Activated CD4-positive, alpha-beta T cell treated with anti-CD3 and anti-CD28 coated beads, Interleukin-2, amount 50 U/mL, for 1 hour (primary cell): ENCODE measurements at regions not wholly inside any gene's neighbourhood (a gene's known extent, or its start where the extent isn't known, plus 50 kb on each side); places are given as distances from the start of the nearest gene placed in this dataset.

Experiments used
- DNase-seq: peaks from one replicate; pipeline ENCODE4 v3.0.0-alpha.2; 2020

DNA sequence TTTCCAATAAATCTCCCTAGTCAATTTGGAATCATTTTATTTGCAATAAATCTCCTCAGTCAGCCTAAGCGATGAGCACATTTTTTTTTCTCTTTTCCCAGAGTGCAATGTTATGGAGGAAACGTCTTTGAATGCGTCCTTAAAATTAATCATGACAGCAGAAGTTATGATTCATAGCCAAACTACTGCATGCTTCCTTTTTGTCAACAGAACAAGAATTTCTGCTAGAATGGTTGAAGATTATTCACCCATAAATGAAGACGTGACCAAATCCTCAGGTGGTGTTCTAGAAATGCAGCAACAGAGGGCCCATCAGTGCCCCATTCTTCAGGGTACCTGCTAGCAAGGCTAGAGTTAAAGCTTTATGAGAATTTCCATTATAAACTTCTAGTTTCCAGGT, 407.9 kb upstream of the PKN2 start:
- no peak for DNase-seq

GRCh38 chr1:88284066-88284465, 400.0 kb upstream of the PKN2 start:
- DNase-seq, result no peak

DNA sequence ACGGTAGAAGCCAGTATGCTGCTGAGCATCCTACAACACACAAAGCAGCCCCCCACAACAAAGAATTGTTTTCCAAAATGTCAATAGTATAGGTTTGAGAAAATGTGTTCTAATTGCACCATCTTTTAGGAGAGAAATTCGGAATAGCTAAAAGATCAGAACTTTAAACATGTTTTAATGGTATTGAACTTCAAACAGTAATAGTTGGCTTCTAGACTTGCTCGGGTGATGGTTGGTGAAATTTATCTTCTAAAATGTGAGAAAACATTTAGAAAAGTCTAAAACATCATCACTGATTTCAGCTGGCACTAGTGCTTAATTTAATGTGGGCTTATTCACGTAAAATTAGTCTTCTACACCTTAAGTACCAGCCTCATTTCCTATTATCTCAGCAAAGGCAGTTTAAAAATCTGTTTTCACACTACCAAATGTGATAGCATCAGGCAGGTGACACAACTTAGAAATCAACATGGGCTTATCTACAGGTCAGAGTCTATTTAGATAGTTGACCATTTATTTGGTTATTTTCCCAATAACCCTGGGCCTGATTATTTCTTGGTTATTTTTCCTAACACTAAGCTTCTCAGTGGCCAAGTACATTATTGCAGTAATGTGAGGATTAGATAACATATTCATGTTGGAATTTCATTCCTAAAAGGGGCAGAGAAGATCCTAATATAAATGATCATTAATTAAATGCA, 399.3 kb upstream of the PKN2 start:
- DNase-seq, result no peak

DNA sequence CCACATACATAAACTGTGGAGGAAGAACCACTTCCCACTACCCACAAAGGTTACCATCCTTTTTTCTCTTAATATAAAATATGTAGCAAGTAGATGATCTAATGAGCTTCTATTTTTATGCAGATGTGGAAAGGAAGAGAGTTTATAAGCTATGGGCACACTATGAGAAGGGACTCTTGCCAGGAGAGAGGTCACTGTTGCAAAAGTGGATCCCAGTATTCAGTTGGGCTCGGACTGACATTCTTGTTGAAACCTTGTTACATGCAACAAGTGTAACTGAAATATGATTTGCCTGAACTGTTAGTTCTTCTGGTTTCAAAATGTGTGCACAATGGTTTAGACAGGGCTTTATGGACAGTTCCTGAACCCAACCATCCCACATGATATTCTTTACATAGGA, 397.4 kb upstream of the PKN2 start:
- no peak for DNase-seq

DNA sequence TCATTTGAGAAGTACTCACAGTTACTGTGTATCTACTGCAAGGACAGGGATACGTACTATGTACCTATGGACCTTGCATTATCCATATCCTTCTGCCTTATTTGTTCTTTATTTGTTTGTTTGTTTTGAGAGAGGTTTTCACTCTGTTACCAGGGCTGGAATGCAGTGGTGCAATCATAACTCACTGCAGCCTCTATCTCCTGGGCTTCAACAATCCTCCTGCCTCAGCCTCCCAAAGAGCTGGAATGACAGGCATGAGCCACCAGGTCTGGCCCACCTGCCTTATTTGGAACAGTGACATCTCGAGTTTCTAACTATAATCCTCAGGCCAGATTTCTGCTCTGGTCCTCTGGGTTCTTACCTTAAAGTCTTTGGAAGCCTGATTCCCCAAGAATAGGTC, 395.5 kb upstream of the PKN2 start:
- no peak for DNase-seq

GRCh38 chr1:88289401-88290102, 394.5 kb upstream of the PKN2 start:
- no peak for DNase-seq

DNA sequence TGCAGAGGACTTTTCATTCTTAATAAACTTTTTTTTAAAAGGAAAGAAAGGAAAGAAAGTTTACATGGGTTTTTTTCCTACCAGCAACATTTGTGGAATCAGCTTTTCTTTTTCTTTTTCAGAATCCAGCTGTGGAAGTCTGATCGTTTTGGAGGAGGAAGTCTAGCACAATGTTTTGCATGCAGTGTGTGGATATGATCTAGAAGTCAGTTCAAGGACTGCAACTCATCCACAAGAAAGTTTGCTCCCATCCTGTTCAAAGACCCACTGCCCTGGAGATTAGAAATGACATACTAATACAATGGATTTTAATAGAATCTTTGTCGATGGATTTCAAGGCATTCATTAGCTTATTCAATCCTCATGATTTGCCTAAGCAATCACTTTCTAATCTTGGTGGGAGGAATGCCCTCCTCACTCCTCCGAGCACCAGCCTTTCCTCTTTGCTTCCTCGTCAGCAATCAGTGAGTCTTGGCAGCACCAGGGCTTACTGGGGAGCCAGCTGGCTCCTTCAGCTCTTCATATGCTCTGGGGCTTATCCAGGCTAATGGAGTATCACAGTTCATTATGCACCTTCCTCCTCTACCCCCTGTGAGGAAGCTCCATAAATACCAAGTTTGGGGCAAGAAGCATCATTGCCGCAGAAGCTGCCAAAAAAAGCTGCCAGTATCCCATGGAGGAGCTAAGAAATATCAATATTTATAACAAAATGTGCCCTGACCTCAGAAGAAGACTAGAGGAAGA, 392.3 kb upstream of the PKN2 start:
- DNase-seq, result no peak

- DNase-seq, result no peak
These were observed 390.3 kb upstream of the PKN2 start for GRCh38 chr1:88293691-88294190.

GRCh38 chr1:88296227-88296626, 387.8 kb upstream of the PKN2 start:
- no peak for DNase-seq

DNA sequence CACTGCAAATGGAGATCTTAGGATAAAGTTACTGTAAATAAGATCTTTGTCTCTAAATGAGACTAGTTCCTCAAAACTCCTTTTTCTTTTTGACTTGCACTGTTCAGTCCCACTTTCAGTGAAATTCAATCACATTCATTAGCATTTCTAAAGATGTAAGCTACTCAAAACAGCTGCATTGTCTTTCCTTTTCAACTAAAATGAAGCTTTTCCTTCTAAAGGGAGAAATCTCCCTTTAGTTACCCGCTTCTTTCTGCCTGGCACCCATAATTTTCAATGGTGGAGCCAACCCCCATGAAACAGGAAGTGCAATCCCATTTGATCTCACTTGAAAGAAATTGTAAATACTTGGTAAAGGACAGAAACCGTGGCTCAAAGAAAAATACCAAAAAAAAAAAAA, 387.4 kb upstream of the PKN2 start:
- DNase-seq, result no peak

GRCh38 chr1:88298506-88298905, 385.6 kb upstream of the PKN2 start:
- no peak for DNase-seq

DNA sequence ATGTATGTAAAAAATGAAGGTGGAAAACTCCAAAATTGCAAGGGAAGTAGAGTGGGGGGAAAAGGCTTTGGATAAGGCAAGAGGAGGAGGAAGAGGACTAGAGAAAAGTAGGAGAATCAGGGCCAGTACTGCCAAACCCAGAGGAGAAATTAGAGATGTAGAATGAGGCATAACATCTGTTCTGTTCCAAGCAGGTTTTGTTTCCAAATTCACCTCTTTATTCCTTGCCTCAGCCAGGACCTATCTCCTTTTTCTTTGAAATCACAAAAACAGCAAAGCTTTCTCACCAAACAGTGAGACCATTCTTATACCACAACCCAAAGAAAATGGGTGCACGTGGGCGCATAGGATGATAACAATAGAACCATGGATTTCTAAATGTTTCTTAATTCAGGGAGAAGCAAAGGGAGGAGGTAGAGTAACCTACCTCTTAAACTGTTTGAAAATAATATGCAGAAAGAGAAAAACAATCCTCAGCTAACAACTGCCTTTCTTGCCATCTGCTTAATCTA, 383.3 kb upstream of the PKN2 start:
- no peak for DNase-seq

GRCh38 chr1:88302843-88303486, 381.1 kb upstream of the PKN2 start:
- no peak for DNase-seq

GRCh38 chr1:88311265-88311664, 372.8 kb upstream of the PKN2 start:
- no peak for DNase-seq

- DNase-seq, result no peak
These were observed 372.2 kb upstream of the PKN2 start for GRCh38 chr1:88311907-88312306.

DNA sequence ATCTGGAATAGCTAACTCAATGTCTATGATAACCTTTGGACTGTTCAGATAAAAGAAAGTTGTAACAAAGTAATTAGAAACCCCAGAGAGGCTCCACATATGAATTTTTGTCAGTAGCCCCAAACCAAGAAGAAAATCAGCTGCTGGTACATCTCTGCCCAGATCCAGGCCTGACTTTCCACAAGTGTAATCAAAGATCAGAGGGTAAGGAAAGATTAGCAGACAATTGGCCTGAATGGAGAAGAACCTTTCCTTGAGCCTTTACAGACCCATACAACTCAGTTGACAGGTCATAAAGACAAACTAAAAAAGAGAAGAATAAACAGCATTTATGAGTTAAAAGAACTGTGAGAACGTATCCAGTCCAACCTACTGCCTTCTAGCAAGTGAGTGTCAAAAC, 366.7 kb upstream of the PKN2 start:
- DNase-seq, result no peak

DNA sequence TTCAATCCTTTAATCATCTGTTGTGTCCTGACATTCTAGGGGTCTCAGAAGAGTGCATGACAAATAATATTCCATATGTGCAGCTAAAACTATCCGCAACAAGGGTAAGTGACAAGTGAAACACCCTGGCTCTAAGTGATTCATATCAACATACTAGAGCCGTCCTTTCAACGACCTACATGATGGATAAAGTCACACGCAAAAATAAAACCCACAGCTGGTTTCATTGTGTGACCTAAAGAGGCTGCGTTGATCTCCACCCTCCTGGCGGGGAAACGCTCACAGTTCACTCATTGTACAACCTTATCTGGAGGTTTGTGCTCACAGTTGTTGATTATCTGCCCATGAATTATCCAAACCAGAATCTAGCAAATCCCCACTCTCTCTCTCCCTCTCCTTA, 365.3 kb upstream of the PKN2 start:
- no peak for DNase-seq

DNA sequence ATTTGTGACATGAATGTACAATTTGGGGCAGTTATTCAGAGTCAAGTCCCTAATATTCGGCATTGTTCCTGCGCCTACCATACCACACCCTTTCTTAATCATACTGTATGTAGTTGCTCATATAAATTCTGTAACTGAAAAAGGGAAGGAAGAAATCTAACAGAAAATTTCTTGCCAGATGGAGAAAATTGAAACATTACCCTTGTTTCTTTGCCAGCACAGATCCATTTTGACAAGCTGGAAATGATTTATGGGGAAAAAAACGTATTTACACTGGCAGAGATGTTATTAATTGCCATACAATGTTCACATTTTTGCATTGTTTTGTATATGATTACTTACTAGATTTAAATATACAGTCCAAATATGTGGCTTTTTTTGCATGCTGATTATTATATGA, 363.8 kb upstream of the PKN2 start:
- no peak for DNase-seq

GRCh38 chr1:88321706-88322105, 362.4 kb upstream of the PKN2 start:
- no peak for DNase-seq

DNA sequence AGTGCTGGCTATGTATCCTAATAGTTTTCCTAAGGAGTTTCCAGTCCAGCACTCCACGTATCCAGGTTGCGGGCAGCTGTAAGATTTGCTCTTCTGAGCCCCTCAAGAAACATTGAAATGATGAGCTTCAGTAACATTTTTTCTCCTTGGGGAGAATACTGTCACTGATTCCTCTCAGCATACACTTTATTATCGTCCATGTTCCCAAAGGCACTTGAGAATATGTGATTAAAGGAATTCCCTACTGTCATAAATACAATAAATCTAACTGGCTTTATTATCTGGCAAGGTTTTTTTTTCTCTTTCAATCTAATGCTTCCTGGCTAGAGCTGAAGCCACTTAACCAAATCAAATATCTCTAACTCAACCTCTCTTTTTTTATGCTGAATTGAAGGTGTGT, 359.2 kb upstream of the PKN2 start:
- DNase-seq, result no peak

- DNase-seq, result no peak
These were observed 356.4 kb upstream of the PKN2 start for GRCh38 chr1:88327391-88328267.

DNA sequence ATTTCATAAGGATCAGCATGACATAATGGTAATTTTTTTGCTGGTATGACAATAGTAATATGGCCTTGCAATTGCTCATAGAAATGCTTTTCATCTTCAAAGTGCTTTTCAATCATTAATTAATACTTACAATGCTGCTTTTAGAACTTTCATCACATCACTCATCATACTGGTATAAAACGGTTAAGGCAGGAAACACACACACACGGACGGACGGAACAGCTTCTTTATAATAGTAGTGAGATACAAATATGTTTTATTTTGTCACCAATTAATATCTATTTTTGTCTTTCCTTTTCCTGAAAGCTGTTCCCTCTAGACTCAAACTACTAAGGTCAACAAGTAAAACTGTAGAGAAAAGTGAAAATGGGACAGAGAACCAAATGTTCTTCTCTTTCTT, 353.9 kb upstream of the PKN2 start:
- no peak for DNase-seq
